NCI-H345 treated with DMSO at 0.1 percent for 48 hours (cell line): ENCODE measurements at regions not wholly inside any gene's neighbourhood (a gene's known extent, or its start where the extent isn't known, plus 50 kb on each side); places are given as distances from the start of the nearest gene placed in this dataset.

Experiments used
- DNase-seq: peaks from one replicate; lab custom pipeline; 2025; ENCODE audit not compliant: unreplicated experiment; lab: John Stamatoyannopoulos, UW

- DNase-seq: no peak
Measured at GRCh38 chr10:50936335-50936734, 50.9 kb upstream of the A1CF start.

- DNase-seq: no peak
Measured at GRCh38 chr10:50937230-50937907, 51.9 kb upstream of the A1CF start.

DNA sequence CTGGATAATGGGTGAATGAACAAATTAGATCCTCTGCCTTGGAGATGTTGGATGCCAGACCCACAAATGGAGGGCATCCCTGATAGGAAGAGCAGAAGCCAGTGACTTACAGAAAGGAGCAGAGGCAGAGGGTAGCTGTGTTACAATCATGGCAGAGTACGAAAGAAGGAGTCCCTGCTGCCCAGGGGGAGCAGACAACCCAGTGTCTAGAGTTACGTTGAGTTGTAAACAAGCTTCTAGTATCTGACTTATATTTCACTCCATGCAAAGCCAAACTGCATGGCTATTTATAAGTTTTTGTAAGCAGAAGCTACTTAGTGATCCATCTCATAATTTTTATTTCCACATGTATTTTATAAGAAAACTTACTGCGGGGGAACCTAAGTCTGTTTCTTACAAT is 56.2 kb upstream of the A1CF start:
- no peak for DNase-seq

DNA sequence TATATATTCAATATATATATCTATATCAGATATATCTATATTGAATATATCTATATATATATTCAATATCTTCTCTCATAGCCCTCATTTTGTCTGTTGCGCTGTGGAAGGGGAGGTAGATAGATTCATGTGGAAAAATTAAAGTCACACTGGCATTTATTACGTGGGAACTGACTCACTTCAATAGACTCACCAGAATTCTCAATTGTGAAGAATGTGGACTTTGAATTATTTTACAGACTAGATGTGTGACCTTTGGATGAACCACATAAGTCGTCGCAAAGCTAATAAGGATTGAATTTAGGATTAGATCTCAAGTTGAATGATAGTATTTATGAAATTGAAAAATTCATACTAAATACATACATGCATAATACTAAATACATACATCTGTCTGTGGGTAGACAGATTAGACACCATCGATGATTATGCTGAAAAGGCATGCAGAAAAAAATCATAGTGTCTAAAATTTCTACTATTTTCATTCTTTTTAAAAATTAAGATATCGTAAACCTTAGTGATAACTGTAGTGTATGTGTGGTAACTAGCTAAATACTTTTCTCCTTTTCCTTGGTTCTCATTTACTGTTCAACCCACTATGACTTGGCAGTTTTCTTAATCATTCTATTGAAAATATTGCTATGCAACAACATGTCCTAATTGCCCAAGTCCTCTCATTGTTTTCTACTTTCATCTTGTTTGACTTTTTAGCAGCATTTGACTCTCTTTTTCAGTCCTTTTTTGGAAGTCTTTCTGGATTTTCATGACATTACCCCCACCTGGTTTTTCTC is 61.8 kb upstream of the A1CF start:
- DNase-seq: no peak

DNA sequence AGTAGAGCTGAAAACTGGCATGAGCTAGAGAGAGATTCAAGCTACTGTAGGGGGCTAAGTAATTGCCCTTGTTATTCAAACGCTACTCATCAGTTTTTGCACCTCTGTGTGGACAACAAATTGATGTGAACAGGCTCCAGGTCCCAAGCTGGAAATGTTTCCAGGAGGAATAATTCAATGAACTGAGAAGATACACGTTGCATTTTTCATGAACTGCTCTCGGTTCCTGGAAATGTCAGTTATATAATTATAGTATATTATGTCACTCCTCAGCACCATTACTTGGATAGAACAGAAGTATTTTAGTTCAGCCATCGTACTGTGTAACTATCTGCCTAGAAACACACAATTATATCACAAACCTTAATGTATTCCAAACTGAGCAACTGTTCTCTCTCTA is 65.9 kb upstream of the A1CF start:
- no peak for DNase-seq

DNA sequence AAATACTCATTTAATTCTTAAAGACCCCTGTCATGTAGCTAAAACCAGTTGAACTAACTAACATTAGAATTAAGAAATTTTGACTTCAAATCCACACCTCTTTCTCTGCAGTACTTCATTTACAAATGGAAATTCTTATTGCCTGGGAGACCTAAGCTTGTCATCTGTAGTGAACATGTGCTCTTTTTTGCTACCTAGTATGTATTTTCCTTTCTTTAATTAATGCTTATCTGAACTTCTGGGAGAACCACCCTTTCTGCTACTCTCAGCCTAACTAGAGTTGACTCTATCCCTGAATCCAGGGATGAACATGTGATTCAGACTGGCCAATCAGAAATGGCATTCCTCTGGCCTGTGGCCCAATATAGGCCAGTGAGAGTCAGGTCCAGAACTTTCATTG is 75.9 kb upstream of the A1CF start:
- no peak for DNase-seq

DNA sequence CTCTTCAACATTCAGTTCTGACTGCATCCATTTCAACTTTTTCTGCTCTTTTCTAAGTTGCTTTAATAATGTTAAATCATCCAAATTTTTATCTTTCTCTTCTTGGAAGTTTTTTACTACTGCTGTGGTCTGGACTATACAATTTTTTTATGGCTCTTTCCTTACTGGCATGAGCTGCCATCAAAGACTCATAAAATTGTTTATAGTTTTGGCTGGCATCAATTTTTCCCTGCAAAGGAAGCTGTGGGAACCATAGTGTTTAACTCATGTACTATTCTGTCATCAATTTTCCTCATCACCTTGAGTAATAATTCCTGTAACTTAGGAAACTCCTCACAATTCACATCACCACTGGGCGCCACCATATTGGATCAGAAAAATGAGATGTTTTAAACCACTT is 77.6 kb upstream of the A1CF start:
- DNase-seq: no peak

GRCh38 chr10:50968386-50969091 is 83.1 kb upstream of the A1CF start:
- DNase-seq: no peak

DNA sequence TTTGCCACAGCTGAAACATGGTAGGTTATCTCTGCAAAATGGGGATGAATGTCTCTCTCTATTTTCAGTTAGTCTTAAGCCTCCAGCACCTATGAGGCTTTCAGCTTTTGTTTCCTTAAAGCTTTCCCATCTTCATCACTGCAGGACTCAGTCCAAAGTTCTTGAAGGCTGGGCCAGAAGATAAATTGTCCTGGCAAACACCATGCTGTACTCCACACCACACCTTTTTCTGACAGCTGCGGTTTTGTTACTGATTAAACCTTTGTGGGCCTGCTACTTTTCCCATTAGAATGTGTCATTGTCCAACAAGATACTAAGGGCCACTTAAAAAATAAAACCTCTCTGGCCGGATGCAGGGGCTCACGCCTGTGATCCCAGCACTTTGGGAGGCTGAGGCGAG is 87.2 kb upstream of the A1CF start:
- no peak for DNase-seq

- no peak for DNase-seq
Measured at GRCh38 chr10:50981385-50981784, 92.9 kb upstream of the PRKG1 start.

DNA sequence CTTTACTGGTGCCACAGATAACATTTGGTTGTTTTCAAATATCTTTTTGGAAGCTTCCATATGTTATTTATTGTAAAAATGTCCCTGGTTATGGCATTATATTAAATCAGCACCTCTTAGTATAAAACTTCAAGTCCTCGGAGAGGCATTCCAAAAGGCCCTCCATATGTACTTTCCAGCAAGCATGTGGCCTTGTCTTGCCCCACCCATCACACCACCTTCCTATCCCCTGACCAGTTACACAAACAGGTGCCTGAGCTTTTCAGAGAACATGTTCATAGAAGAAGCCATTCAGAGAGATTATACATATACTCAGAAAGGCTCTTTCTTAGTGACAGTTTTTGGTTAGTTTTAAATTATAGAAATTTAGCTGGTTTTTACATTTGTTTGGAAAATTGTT is 92.4 kb upstream of the PRKG1 start:
- DNase-seq: no peak

DNA sequence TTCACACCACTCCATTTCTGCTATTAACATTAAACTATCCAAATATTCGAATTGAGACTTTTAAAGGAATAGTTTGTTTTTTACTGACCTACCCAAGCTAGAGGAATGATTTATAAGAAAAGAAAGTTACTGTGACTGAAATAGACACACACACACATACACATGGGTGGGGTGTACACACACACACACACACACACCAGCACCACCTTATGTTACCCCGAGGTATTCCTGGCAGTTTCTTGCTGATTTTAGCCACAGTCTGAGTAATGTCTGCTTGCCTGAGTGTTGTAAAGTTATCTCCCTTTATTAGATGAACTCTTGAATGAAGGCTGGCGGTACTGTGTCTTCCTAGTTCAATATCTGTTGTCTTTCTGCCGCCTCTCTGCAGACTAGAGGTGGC is 91.3 kb upstream of the PRKG1 start:
- no peak for DNase-seq

- DNase-seq: no peak
Measured at GRCh38 chr10:50987934-50988333, 86.4 kb upstream of the PRKG1 start.

DNA sequence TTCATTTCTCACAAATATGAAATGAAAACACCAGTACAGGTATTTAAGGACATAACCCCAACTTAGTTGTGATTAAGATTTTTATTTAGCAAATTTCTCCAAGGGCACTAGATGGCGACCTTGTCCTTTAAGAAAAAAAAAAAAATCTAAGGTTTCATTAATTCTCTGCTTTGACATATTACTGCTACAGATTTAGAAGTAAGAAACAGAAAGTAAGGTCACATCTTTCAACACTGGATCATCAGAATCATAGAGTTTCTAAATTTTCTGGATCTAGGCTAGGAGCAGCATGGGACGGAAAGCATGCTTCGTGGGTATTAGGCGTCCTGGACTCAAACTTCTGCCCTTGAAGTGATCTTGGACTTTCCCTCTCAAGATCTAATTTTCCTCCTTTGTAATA is 85.5 kb upstream of the PRKG1 start:
- DNase-seq: no peak

- peak; percentile 16 for DNase-seq
Measured at GRCh38 chr10:50990568-50991455, 83.5 kb upstream of the PRKG1 start.

DNA sequence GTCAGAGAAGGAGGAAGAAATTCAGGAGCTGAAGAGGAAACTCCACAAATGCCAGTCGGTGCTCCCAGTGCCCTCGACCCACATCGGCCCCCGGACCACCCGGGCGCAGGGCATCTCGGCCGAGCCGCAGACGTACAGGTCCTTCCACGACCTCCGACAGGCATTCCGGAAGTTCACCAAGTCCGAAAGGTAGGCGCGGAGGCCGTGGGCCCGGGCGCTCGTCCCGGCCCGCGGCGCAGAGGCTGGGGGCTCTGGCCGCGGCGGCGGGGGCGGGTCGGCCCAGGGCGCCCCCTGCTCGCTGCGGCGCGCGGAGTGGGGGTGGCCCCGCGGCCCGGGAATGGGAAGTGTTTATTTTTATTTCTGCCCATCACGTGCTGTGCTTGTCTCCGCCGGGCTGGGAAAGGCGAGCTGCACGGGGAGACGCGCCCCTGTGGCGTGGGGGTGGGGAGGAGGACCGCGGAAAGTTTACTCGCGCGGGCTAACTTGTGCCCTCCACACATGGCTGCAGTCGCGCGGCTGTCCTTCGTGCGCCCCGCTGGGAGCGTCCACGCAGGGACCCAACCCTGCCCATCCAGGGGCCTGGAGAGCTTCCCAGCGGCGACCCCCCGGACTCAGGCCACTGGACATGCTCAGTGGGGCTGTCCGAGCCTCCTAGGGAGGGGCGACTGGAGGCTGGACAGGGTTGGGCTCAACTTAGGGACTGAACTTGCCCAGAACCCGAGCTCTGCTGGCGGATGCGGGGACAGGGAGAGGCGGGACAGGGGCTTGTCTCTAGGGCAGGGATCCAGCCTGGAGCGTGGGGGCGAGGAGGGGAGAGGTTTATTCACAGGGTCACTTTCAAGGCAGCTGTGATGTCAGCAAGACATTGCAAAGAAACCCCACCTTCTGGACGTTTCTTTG is 82.6 kb upstream of the PRKG1 start:
- no peak for DNase-seq

DNA sequence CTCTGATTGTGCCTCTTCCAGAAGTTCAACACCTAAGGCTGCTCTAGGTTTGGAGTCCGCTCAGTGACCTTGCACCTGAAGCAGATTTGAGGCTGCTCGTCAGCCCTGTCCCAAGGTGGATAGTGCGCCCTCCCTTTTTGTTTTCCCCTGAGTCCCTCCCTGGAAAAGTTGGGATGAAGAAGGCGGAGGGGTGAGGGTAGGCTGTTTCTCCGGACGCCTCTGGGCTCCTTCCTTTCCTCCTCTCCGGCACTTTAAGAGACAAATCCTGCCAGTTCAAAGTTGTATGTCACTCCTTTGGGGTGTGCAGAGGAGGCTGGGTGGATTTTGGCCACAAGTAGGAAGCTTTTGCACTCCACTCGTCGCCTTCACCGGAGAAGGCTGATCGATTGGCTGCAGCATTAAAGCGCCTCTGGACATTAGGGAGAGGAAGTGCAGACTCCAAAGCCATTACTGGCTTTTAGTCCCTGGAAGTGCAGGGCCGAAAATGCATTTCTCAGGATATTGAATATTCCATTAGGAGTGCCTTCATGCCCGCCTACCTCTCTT is 81.9 kb upstream of the PRKG1 start:
- DNase-seq: no peak

- no peak for DNase-seq
Measured at GRCh38 chr10:50992972-50993766, 81.1 kb upstream of the PRKG1 start.

- DNase-seq: no peak
Measured at GRCh38 chr10:50993771-50994251, 80.5 kb upstream of the PRKG1 start.
